ENCODE measurements at regions not wholly inside any gene's neighbourhood (a gene's known extent, or its start where the extent isn't known, plus 50 kb on each side); places are given as distances from the start of the nearest gene placed in this dataset.

DNA sequence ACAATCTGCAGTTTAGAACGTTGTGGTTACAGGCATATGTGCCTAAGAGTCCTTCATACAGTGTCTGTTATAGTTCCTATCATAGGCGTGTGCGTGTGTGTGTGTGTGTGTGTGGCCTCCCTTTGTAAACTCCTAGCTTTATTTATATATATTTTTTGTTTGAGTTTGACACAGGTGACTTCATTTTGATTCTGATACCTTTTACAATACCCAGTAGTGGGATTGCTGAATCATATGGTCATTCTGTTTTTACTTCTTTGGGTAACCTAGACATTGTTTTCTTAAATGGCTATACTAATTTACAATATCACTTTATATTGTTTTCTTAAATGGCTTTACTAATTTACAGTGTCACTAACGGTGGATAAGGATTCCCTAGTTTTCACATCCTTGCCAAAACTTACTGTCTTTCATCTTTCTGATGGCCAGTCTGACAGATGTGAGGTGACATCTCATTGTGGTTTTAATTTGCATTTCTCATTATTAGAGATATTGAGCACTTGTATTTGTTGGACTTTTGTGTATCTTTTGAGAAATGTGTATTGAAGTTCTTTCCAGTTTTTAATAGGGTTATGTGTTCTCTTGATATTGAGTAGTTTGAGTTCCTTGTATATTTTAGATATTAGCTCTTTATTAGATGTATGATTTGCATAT is 211.1 kb upstream of the NUDT6 start:
- Histone ChIP-seq H3K4me3 (no peak overlapping the region), H3K36me3 (no peaks in the 10 kb centered on the region), H3K4me1 (no peaks in the 10 kb centered on the region), H3K9me3 (no peaks in the 10 kb centered on the region), H3K27ac (no peak overlapping the region), H3K27me3 (no peaks in the 10 kb centered on the region)
- in situ Hi-C loops (cut with MboI; ENCODE audit: low pct_ligation_motif_present in 1 of 4, low pct_unique_long_range_greater_than_20kb in 1 of 4, low sequenced_read_pairs in 3 of 4) (loop anchor here in 1 of 4 donors (25.0 kb wide), 1 partner anchor 254 kb away; the partner anchor contains the start of gene SPRY1), intact Hi-C loops (cut with DNase I; ENCODE audit: low total_unique reads) (no loop called here)
- TF ChIP-seq POLR2AphosphoS5 (IDR thresholded peaks at IDR 0.05) (no peak), POLR2A (IDR thresholded peaks at IDR 0.05) (no peak), EP300 (IDR thresholded peaks at IDR 0.05; ENCODE audit: low read depth) (no peak)
- TF ChIP-seq, protein P1, sequence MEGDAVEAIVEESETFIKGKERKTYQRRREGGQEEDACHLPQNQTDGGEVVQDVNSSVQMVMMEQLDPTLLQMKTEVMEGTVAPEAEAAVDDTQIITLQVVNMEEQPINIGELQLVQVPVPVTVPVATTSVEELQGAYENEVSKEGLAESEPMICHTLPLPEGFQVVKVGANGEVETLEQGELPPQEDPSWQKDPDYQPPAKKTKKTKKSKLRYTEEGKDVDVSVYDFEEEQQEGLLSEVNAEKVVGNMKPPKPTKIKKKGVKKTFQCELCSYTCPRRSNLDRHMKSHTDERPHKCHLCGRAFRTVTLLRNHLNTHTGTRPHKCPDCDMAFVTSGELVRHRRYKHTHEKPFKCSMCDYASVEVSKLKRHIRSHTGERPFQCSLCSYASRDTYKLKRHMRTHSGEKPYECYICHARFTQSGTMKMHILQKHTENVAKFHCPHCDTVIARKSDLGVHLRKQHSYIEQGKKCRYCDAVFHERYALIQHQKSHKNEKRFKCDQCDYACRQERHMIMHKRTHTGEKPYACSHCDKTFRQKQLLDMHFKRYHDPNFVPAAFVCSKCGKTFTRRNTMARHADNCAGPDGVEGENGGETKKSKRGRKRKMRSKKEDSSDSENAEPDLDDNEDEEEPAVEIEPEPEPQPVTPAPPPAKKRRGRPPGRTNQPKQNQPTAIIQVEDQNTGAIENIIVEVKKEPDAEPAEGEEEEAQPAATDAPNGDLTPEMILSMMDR (IDR thresholded peaks at IDR 0.05), result no peak
- 51 to 76% methylated on average over 4 of the region's 4 CpGs for WGBS, 2 donors (ENCODE audit: low coverage in 1 of 2)
- DNase-seq, result no peak

- Histone ChIP-seq H3K4me1 (peaks cover 0 to 11% (median 0%) of the 10 kb centered on the region in 4 donors), H3K27ac (no peak overlapping the region), H3K4me3 (no peak overlapping the region), H3K36me3 (no peaks in the 10 kb centered on the region), H3K9me3 (no peaks in the 10 kb centered on the region), H3K27me3 (no peaks in the 10 kb centered on the region)
- DNase-seq, result no peak
- intact Hi-C loops (cut with DNase I; ENCODE audit: low total_unique reads), result no loop called here
- TF ChIP-seq, protein P1 (IDR thresholded peaks at IDR 0.05), result no peak
- TF ChIP-seq POLR2AphosphoS5 (IDR thresholded peaks at IDR 0.05) (no peak), EP300 (IDR thresholded peaks at IDR 0.05; ENCODE audit: low read depth) (no peak), POLR2A (IDR thresholded peaks at IDR 0.05) (no peak)
- in situ Hi-C loops (cut with MboI; ENCODE audit: low pct_ligation_motif_present in 1 of 4, low pct_unique_long_range_greater_than_20kb in 1 of 4, low sequenced_read_pairs in 3 of 4), result loop anchor here in 1 of 4 donors (25.0 kb wide), 1 partner anchor 243 kb away; the partner anchor contains the start of gene SPRY1
Observed at GRCh38 chr4:123144616-123145015, 222.2 kb upstream of the NUDT6 start.

GRCh38 chr4:123158576-123158975 is 236.2 kb upstream of the NUDT6 start:
- 49 to 59% methylated on average over 3 of the region's 3 CpGs for WGBS, 2 donors (ENCODE audit: low coverage in 1 of 2)
- Histone ChIP-seq H3K4me1 (no peaks in the 10 kb centered on the region), H3K27ac (no peak overlapping the region), H3K27me3 (no peaks in the 10 kb centered on the region), H3K36me3 (no peaks in the 10 kb centered on the region), H3K9me3 (no peaks in the 10 kb centered on the region), H3K4me3 (no peak overlapping the region)
- intact Hi-C loops (cut with DNase I; ENCODE audit: low total_unique reads), result no loop called here
- no peak for DNase-seq
- no peak for TF ChIP-seq EP300 (IDR thresholded peaks at IDR 0.05; ENCODE audit: low read depth)
- TF ChIP-seq POLR2AphosphoS5 (IDR thresholded peaks at IDR 0.05), result no peak
- no peak for TF ChIP-seq POLR2A (IDR thresholded peaks at IDR 0.05)
- TF ChIP-seq, protein P1 (IDR thresholded peaks at IDR 0.05), result no peak
- in situ Hi-C loops (cut with MboI; ENCODE audit: low pct_ligation_motif_present in 1 of 4, low pct_unique_long_range_greater_than_20kb in 1 of 4, low sequenced_read_pairs in 3 of 4), result no loop called here

DNA sequence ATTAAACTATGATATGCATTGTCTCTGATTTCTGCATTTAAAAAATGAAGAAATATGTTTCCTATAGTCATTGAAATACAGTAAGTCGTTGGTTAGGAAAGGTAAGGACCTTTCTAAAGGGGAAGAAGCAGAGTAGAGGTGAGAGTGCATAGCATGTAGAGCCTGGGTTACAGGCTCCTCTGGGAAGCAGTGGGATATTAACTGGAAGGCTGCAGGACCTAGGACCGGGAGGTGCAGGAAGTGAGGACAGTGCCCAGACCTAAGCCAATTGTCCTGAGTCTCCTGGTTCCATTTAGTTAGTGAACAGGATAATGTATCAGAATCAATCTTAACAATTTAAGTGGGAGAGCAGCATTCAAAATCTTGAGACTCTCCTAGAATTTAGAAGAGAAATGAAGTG is 237.1 kb upstream of the NUDT6 start:
- TF ChIP-seq EP300 (IDR thresholded peaks at IDR 0.05; ENCODE audit: low read depth) (no peak), POLR2A (IDR thresholded peaks at IDR 0.05) (no peak), POLR2AphosphoS5 (IDR thresholded peaks at IDR 0.05) (no peak)
- TF ChIP-seq, protein P1 (IDR thresholded peaks at IDR 0.05), result no peak
- Histone ChIP-seq H3K36me3 (no peaks in the 10 kb centered on the region), H3K27me3 (no peaks in the 10 kb centered on the region), H3K9me3 (no peaks in the 10 kb centered on the region), H3K27ac (no peak overlapping the region), H3K4me3 (no peak overlapping the region), H3K4me1 (no peaks in the 10 kb centered on the region)
- in situ Hi-C loops (cut with MboI; ENCODE audit: low pct_ligation_motif_present in 1 of 4, low pct_unique_long_range_greater_than_20kb in 1 of 4, low sequenced_read_pairs in 3 of 4) (no loop called here), intact Hi-C loops (cut with DNase I; ENCODE audit: low total_unique reads) (no loop called here)
- WGBS, 2 donors (ENCODE audit: low coverage in 1 of 2), result 55 to 71% methylated on average over 2 of the region's 2 CpGs
- DNase-seq, result no peak
